DMS53 (cell line): ENCODE measurements at regions not wholly inside any gene's neighbourhood (a gene's known extent, or its start where the extent isn't known, plus 50 kb on each side); places are given as distances from the start of the nearest gene placed in this dataset.

Experiments used
- DNase-seq: peaks from one replicate; lab custom pipeline; 2025; lab: John Stamatoyannopoulos, UW

GRCh38 chr15:53305101-53305500 lies 454.4 kb downstream of the WDR72 start:
- DNase-seq: no peak

GRCh38 chr15:53297828-53298227 lies 461.6 kb downstream of the WDR72 start:
- no peak for DNase-seq

DNA sequence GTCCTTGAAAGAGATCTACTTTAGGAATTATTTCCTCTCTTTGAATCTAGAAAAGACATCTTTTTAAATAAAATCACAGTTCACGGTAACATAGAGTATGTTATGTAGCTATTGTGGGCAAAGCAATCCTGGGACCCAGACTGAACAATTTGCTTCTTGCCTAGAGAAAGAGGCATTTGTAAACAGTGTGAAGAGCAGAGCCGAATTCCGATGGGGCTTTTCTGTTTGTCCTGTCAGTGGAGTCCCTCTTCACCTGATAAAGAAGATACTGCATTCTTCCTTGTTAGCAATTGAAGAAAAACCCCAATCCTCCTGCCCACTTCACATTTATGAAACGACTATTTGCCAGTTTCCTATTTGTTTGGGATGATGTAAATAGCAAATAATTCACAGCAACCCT lies 462.9 kb downstream of the WDR72 start:
- no peak for DNase-seq

- DNase-seq: no peak
Measured at GRCh38 chr15:53295574-53295973, 463.9 kb downstream of the WDR72 start.

GRCh38 chr15:53288542-53288941 lies 470.9 kb downstream of the WDR72 start:
- no peak for DNase-seq

- no peak for DNase-seq
Measured at GRCh38 chr15:53274630-53275029, 484.5 kb upstream of the ONECUT1 start.

- DNase-seq: no peak
Measured at GRCh38 chr15:53272116-53272515, 482.0 kb upstream of the ONECUT1 start.

DNA sequence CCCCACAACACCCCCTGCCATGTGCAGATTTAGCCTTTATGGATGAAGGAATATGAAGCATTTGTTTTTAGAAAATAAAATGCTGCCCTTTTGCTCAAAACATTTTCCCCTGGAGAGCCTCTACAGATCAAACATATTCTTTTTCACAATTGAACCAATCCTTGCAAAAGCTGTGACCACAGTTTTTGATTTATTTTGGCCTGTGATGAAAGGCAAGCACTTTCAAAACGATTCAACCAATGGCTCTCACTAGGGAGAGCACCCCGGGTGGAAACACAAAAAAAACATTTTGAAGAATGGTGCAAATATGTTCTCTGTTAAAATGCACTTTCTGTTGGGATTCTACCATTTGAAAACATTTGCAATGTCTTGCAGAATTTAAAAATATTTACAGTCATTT lies 476.0 kb upstream of the ONECUT1 start:
- DNase-seq: no peak

- DNase-seq: no peak
Measured at GRCh38 chr15:53260647-53261046, 470.5 kb upstream of the ONECUT1 start.

DNA sequence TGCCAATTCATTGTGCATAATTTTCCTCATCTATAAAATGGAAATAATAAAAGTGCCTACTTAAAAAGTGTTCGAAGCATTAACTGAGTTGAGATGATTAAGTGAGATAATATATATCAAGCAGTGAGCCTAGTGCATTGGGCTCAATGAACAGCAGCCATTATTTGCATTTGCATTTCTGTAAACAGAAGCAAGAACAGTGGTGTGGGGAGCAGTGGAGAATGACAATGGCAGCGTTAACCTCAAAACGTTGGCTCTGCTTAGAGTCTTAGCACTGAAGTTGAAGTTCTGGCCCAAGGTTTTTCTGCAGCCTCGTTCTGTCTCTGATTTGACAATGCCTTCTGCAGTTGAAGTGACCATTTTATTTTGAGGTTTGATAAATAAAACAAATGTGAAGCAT lies 466.3 kb upstream of the ONECUT1 start:
- no peak for DNase-seq

DNA sequence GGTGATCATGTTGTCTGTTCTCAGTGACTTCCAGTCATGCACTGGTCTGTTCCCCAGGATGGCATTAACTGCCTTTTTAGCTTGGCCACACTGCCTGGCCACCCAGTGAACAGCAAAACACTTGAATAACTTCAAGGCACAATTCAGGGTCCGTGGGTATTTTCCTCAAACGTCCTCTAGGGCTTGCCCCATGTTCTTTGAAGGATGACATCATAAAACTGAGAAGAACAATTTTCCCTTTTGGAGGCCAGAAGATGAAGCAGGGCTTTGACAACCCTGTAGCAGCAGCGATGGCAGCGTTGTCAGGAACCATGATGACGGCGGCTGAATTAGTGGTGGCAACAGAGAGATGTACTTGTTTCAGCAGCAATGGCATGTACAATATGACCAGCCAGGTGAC lies 465.9 kb upstream of the ONECUT1 start:
- DNase-seq: no peak

DNA sequence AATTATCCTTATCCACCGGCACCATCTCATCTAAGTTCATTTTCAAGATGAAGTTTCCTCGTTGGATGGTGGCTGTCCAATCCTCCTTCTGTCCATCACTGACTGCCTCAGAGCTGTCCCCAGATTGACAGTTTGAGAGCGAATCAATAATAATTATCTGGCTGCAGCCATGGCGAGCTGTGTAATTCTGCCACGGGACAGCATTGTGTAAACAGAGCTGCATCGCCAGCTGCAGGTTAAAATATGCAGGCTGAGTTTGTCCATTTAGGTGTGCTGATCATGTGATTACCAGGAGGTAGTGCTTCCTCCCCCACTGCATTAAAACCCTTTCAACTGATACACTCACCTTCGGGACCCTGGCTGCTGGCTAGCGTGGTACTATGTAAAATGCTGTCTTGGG lies 461.9 kb upstream of the ONECUT1 start:
- peak; percentile 65 for DNase-seq

DNA sequence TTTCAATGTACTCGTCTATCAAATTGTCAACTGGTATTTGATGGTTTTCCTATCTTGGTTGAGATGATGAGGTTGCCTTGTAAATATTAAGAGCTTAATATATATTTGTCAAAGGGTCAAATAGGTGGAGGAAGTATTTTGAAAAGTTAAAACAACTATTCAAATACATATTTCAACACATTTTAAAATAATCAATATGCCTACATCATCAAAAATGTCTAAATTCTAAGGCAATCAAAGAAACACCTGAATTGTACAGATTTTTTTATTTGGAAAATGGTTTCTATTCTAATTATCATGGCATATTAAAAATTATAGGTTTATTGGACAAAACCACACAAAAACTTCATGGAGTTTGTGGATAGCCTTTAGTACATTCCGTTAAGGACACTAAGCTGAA lies 461.4 kb upstream of the ONECUT1 start:
- no peak for DNase-seq

- peak; percentile 52 for DNase-seq
Measured at GRCh38 chr15:53247041-53247708, 457.0 kb upstream of the ONECUT1 start.

DNA sequence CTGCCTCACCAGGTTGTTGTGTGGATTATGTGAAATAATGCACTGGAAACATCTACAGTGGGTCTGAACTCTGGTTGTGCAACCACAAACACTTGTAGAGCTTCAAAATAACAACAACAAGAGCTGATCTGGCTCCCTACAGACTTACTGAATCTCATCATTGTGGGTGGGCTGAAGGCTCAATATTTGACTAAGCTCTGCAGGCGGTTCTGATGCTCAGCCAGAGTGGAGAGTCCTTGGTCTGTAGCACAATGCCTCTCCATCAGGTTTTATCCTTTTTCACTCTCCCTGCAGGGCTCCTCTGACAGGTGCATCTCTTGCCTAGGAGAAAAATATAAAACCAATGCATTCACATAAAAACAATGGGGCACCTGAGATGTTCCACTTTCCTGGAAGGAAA lies 456.3 kb upstream of the ONECUT1 start:
- DNase-seq: no peak

DNA sequence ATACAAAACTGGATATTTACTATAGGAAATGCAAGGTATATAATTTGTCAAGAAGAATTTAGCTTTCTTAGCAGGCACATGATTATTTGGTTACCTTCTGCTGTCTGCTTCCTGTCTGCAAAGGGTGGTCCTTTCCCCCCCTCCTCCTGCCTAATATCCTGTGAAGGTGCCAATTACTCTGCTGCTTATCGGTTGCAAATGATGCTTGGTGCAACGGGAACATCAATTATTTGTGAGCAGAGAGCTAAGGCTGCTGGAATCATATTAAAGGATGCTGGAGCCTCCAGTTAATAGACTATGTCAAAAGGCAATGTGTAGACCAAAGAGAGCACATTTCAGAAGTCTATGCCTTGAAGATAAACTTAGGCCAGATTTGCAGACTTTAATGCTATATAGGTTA lies 443.7 kb upstream of the ONECUT1 start:
- DNase-seq: no peak

DNA sequence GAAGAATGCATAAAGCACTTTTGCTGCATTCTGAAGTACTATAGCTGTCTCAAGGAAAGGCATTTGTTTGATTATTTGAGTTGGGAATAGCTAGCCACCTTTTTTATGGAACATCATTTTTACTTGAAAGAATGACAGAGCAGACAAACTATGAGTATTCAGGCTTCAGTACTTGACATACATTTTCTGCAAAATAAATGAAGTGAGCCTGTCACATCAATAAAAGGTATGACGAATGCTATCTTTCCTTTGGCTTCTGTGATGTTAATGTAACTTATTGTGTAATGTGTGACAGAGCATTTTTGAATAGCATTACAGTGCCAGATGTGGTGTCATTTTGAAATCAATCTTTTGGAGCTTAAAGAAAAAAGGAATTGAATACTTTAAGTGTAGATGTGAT lies 440.3 kb upstream of the ONECUT1 start:
- no peak for DNase-seq

DNA sequence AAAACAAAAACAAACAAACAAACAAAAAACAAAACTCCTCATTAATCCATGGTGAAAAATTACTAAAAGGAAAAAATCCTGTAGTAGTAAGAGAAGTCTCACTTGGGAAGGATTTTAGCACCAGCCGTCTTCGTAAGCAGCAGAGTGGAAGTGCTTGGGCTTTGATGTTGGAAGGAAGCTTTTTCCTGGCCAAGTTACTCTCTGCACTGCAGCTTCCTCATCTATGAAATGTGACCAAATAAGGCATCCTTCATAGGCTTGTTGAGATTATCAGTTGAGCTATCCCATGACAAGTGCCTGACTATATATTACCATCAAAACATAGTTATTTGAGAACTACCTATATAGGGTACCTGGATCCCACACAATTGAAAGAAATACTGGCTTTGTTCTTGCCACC lies 436.4 kb upstream of the ONECUT1 start:
- no peak for DNase-seq

- DNase-seq: no peak
Measured at GRCh38 chr15:53225781-53226180, 435.6 kb upstream of the ONECUT1 start.

GRCh38 chr15:53224371-53224770 lies 434.2 kb upstream of the ONECUT1 start:
- DNase-seq: no peak

GRCh38 chr15:53223815-53224214 lies 433.7 kb upstream of the ONECUT1 start:
- DNase-seq: no peak

DNA sequence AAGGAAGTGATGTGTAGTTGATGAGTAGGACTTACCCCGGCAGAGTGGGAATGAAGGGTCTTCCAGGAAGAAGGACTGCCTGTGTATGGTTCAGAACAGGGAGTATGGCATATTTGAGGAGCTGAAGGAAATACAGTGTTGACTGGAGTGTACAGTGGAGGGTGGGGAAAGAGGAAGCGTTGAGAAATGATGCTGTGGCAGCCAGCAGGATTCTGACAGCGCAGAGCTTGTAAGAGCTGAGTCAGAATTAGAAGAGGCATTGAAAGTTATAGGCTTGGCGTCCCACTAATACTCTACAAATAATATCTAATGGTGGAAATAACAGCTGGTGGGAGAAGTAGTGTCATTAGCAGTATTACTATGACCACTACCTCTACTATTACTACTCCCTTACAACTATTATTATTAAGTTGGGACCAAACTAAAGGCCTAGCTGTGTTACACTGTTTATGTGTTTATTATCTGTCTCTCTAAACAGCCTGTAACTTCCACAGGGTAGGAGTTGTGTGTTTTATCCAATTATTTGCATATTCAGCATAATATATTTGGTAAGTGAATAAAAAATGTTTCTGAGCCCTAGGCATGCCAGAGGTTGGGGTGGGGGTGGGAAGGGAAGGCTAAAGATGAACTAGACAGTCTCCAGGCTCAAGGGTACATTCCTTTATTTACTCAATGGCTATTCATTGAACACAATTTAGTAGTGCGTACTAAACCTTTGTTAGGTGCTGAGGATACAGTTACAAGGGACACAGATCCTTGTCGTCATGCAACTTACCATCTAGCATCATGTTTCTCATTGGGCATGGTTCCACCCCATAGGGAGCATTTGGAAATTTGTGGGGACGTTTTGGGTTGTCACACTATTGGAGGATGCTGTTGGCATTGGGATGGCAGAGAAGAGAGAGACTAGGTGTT lies 428.8 kb upstream of the ONECUT1 start:
- DNase-seq: peak; percentile 51

DNA sequence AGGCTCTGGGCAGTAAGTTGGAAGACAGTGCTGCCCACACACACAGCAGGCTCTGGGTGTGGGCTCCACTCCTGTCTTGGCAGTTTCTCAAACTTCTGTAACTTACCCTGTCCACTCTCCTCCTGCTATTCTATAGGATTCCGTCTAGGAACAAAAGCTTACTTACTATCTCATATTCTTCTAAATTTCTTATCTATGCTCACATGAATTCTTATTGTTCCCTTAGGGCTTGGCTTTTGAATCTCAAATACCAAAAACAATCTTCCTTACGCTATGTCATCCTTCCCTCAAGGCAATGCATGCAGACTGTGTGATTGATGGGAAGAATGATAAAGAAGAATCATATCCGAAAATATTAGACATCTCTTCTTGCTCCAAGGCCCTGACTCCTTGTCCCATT lies 425.9 kb upstream of the ONECUT1 start:
- DNase-seq: no peak

- no peak for DNase-seq
Measured at GRCh38 chr15:53213336-53213735, 423.2 kb upstream of the ONECUT1 start.
